Stimulated activated CD4-positive, alpha-beta T cell treated with anti-CD3 and anti-CD28 coated beads, Interleukin-1b, Interleukin-23, amount 100 ng/mL, for 1 hour (primary cell): ENCODE measurements at regions not wholly inside any gene's neighbourhood (a gene's known extent, or its start where the extent isn't known, plus 50 kb on each side); places are given as distances from the start of the nearest gene placed in this dataset.
"Not testable (repeated sequence)": the region's sequence is repeated elsewhere in the genome, so short reads cannot be mapped to it uniquely, and the experiment has no call there.

Experiments
- DNase-seq, 2 donors: peaks; one replicate each; pipeline ENCODE4 v3.0.0-alpha.2; 2020; ENCODE audit warnings: low read depth in 2 of 2

- DNase-seq = no peak
Measured at GRCh38 chr5:96320797-96321196, 112.3 kb downstream of the PCSK1 start.

- not testable (repeated sequence) for DNase-seq
Measured at GRCh38 chr5:96319981-96320739, 112.9 kb downstream of the PCSK1 start.

- DNase-seq = no peak
Measured at GRCh38 chr5:96318569-96319110, 114.4 kb downstream of the PCSK1 start.

GRCh38 chr5:96317945-96318344, 115.1 kb downstream of the PCSK1 start:
- DNase-seq = no peak

GRCh38 chr5:96316487-96316886, 116.6 kb downstream of the PCSK1 start:
- no peak for DNase-seq

- no peak for DNase-seq
Measured at GRCh38 chr5:96316017-96316416, 117.0 kb downstream of the PCSK1 start.

- no peak for DNase-seq
Measured at GRCh38 chr5:96315431-96315830, 117.6 kb downstream of the PCSK1 start.

- no peak for DNase-seq
Measured at GRCh38 chr5:96312383-96312782, 120.7 kb downstream of the PCSK1 start.

- not testable (repeated sequence) for DNase-seq
Measured at GRCh38 chr5:96307047-96307446, 126.0 kb downstream of the PCSK1 start.

- no peak for DNase-seq
Measured at GRCh38 chr5:96302174-96302738, 130.8 kb downstream of the PCSK1 start.

- DNase-seq = no peak
Measured at GRCh38 chr5:96300976-96301375, 132.1 kb downstream of the PCSK1 start.

GRCh38 chr5:96297867-96298266, 135.2 kb downstream of the PCSK1 start:
- no peak for DNase-seq

GRCh38 chr5:96297290-96297689, 135.8 kb downstream of the PCSK1 start:
- DNase-seq = no peak

- DNase-seq = no peak
Measured at GRCh38 chr5:96294884-96295202, 138.2 kb downstream of the PCSK1 start.

- DNase-seq = no peak
Measured at GRCh38 chr5:96293966-96294883, 138.8 kb downstream of the PCSK1 start.

- DNase-seq = no peak
Measured at GRCh38 chr5:96292582-96293247, 140.3 kb downstream of the PCSK1 start.

GRCh38 chr5:96289287-96289686, 143.8 kb downstream of the PCSK1 start:
- not testable (repeated sequence) for DNase-seq

- DNase-seq = no peak
Measured at GRCh38 chr5:96288845-96289185, 144.2 kb downstream of the PCSK1 start.

GRCh38 chr5:96288166-96288844, 144.7 kb downstream of the PCSK1 start:
- no peak for DNase-seq

GRCh38 chr5:96287136-96287535, 145.9 kb downstream of the PCSK1 start:
- DNase-seq = no peak

GRCh38 chr5:96285823-96286222, 147.2 kb downstream of the PCSK1 start:
- DNase-seq = no peak
